ENCODE measurements at regions not wholly inside any gene's neighbourhood (a gene's known extent, or its start where the extent isn't known, plus 50 kb on each side); places are given as distances from the start of the nearest gene placed in this dataset.
A peak's percentile ranks its signal among the peaks of the same experiment; 100 is the strongest.

DNA sequence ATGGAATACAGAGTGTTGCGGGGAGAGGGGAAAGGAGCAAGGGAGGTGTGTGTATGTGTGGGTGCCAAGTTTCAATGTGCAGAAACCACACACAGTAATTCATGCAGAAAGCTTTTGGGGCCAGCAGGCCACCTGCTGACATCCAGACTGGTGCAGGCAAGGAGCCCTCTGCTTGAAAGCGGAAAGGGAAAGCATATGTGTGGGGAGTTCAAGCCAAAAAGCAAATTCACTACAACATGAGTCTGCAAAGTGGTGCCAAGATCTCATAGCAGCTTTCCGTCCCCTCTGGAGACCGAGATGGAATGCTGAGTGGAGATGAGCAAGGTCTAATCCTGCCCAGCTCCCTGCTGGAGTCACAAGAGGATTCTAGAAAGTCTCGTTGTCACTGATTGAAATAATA lies 159.7 kb upstream of the VLDLR start:
- 93 to 95% methylated on average over 5 of the region's 5 CpGs for WGBS, 2 experiments
- Histone ChIP-seq H3K4me1 (ENCODE audit: control insufficient read depth, insufficient read depth, low read length) (no peaks in the 10 kb centered on the region), H3K36me3 (ENCODE audit: control insufficient read depth, insufficient read depth, low read length) (no peaks in the 10 kb centered on the region), H3K27me3 (ENCODE audit: control insufficient read depth, insufficient read depth, low read length, poor library complexity, severe bottlenecking) (no peaks in the 10 kb centered on the region), H3K27ac (ENCODE audit: insufficient read depth, low read depth, low read length, poor library complexity, severe bottlenecking) (no peak overlapping the region), H3K9me3 (ENCODE audit: control insufficient read depth, low read length) (no peaks in the 10 kb centered on the region), H3K4me3 (ENCODE audit: insufficient read depth, low read depth, low read length) (no peak overlapping the region)

DNA sequence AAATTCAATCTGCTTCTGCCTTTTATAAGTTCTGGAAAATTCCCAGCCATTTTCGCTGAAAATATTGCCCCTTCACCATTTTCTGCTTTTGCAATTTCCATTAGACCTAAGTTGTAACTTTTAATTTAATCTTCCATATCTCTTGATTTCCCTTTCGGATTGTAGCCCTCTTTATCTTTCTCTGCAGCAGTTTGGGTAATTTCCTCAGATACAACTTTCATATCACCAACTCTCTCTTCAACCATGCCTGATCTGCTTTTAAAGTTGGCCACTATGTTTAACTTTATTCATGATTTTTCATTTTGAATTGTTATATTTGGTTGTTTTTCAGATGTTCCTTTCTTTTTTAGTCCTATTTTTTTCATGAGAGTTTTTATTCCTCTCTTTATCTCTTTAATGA lies 157.0 kb upstream of the VLDLR start:
- Histone ChIP-seq H3K9me3 (ENCODE audit: control insufficient read depth, low read length) (no peaks in the 10 kb centered on the region), H3K27ac (ENCODE audit: insufficient read depth, low read depth, low read length, poor library complexity, severe bottlenecking) (no peak overlapping the region), H3K4me3 (ENCODE audit: insufficient read depth, low read depth, low read length) (no peak overlapping the region), H3K36me3 (ENCODE audit: control insufficient read depth, insufficient read depth, low read length) (no peaks in the 10 kb centered on the region), H3K27me3 (ENCODE audit: control insufficient read depth, insufficient read depth, low read length, poor library complexity, severe bottlenecking) (no peaks in the 10 kb centered on the region), H3K4me1 (ENCODE audit: control insufficient read depth, insufficient read depth, low read length) (no peaks in the 10 kb centered on the region)
- WGBS, 2 experiments, result 92 to 97% methylated on average over 2 of the region's 2 CpGs

DNA sequence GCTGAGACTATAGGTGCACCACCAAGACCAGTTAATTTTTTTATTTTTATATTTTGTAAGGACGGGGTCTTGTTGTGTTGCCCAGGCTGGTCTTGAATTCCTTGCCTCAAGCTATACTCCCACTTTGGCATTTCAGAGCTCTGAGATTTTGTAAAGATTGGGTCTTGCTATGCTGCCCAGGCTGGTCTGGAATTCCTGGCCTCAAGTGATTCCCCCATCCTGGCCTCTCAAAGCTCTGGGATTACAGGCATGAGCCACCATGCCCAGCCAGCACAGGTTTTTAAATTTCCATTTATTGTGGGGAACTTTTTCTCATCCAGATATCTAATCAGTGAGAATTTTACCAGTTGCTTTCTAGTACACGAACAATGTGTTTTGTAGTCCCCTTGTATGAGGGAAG lies 156.1 kb upstream of the VLDLR start:
- Histone ChIP-seq H3K9me3 (ENCODE audit: control insufficient read depth, low read length) (no peaks in the 10 kb centered on the region), H3K27ac (ENCODE audit: insufficient read depth, low read depth, low read length, poor library complexity, severe bottlenecking) (no peak overlapping the region), H3K4me1 (ENCODE audit: control insufficient read depth, insufficient read depth, low read length) (no peaks in the 10 kb centered on the region), H3K4me3 (ENCODE audit: insufficient read depth, low read depth, low read length) (no peak overlapping the region), H3K36me3 (ENCODE audit: control insufficient read depth, insufficient read depth, low read length) (no peaks in the 10 kb centered on the region), H3K27me3 (ENCODE audit: control insufficient read depth, insufficient read depth, low read length, poor library complexity, severe bottlenecking) (no peaks in the 10 kb centered on the region)
- WGBS, 2 experiments, result 93 to 100% methylated on average over 2 of the region's 2 CpGs

DNA sequence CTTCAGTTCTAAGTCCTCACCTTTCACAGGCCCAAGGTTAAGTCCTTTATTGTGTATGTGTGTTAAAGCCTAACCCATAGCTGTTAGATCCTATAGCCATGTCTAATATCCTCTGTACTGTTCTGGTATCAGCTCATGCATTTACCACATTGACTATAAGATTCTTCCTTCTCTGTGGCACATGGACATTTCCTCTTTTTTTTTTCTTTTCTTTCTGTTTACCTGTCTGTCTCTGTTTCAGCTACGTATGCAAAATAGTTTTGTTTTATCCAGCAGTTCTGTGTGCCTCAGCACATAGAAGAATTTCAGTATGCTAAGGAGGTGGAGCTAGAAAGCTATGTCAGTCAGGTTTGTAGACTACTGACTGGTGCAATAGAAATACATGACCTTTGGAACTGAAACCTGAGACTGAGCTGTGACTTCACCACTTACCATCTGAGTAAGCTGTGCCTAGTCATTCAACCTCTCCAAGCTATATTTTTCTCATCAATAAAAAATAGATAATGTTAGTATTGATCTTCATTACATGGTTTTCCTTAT lies 155.6 kb upstream of the VLDLR start:
- Histone ChIP-seq H3K4me3 (ENCODE audit: insufficient read depth, low read depth, low read length) (no peak overlapping the region), H3K27me3 (ENCODE audit: control insufficient read depth, insufficient read depth, low read length, poor library complexity, severe bottlenecking) (no peaks in the 10 kb centered on the region), H3K27ac (ENCODE audit: insufficient read depth, low read depth, low read length, poor library complexity, severe bottlenecking) (no peak overlapping the region), H3K9me3 (ENCODE audit: control insufficient read depth, low read length) (no peaks in the 10 kb centered on the region), H3K4me1 (ENCODE audit: control insufficient read depth, insufficient read depth, low read length) (no peaks in the 10 kb centered on the region), H3K36me3 (ENCODE audit: control insufficient read depth, insufficient read depth, low read length) (no peaks in the 10 kb centered on the region)
- WGBS, 2 experiments, result 88 to 100% methylated on average over 1 of the region's 1 CpG

DNA sequence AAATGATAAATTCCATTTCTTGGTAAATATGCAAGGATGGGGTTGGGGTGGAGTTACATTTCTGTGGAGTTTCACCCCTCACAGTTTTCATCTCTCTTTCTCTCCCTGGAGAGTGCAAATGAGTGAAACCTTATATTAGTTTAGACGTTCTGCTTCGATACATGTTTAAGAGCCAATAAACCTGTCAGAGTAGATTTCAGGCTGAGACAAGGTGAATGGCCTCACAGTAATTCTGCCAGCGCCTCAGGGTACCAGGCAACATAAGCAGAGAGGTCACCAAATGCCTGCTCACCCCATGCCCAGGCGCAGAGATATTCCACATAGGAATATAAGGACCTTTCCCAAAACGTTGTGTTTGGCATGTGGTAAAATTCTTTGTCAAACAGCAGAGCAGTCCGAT lies 154.9 kb upstream of the VLDLR start:
- WGBS, 2 experiments, result 90 to 94% methylated on average over 6 of the region's 6 CpGs
- Histone ChIP-seq H3K27me3 (ENCODE audit: control insufficient read depth, insufficient read depth, low read length, poor library complexity, severe bottlenecking) (no peaks in the 10 kb centered on the region), H3K9me3 (ENCODE audit: control insufficient read depth, low read length) (no peaks in the 10 kb centered on the region), H3K36me3 (ENCODE audit: control insufficient read depth, insufficient read depth, low read length) (no peaks in the 10 kb centered on the region), H3K4me1 (ENCODE audit: control insufficient read depth, insufficient read depth, low read length) (no peaks in the 10 kb centered on the region), H3K4me3 (ENCODE audit: insufficient read depth, low read depth, low read length) (no peak overlapping the region), H3K27ac (ENCODE audit: insufficient read depth, low read depth, low read length, poor library complexity, severe bottlenecking) (no peak overlapping the region)

DNA sequence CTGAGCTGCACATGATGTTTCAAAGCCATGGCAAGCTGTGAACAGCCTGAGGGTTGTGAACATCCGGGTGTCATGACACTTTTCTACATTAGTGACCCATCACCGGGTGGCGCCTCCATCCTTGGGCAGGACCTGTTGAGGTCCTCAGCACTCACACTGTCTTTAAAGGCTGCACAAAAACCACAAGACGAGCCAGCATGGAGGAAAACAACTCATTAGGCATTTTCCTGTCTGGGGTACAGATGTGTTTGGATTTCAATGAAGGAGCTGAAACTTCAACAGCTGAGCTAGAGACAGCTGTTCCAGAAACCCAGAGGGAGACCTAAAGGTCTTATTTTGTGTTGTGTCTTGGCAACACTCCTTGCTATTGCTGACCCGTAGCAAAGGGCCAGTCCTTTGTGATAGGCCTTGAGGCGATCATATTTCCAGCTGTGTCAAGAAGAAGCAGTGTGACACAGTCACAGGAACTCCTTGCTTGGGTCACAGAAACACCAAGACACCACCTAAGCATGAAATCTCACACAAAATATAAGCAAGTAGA lies 151.8 kb upstream of the VLDLR start:
- 72 to 80% methylated on average over 6 of the region's 6 CpGs for WGBS, 2 experiments
- Histone ChIP-seq H3K4me3 (ENCODE audit: insufficient read depth, low read depth, low read length) (no peak overlapping the region), H3K4me1 (ENCODE audit: control insufficient read depth, insufficient read depth, low read length) (no peaks in the 10 kb centered on the region), H3K27me3 (ENCODE audit: control insufficient read depth, insufficient read depth, low read length, poor library complexity, severe bottlenecking) (no peaks in the 10 kb centered on the region), H3K36me3 (ENCODE audit: control insufficient read depth, insufficient read depth, low read length) (no peaks in the 10 kb centered on the region), H3K27ac (ENCODE audit: insufficient read depth, low read depth, low read length, poor library complexity, severe bottlenecking) (peak overlapping the region; percentile 16), H3K9me3 (ENCODE audit: control insufficient read depth, low read length) (no peaks in the 10 kb centered on the region)

DNA sequence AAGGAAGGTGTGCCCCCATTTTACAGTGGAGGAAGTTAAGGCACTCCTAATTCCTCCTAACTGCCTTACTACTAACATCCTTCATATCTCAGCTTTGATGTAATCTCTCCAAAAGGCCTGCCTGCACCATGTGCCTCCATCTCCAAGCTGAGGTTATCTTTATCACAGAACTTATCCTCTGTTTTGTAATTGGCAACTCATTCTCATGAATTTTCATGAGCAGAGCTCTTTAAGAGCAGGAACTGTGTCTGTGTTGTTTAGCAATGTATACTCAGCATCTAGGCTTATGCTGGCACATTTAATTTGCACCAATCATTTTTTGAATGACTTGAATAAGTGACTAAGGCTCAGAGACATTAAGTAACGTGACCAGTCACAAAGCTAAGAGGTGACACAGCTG lies 147.9 kb upstream of the VLDLR start:
- 91% methylated on average over 1 of the region's 1 CpG for WGBS, 2 experiments
- Histone ChIP-seq H3K27ac (ENCODE audit: insufficient read depth, low read depth, low read length, poor library complexity, severe bottlenecking) (no peak overlapping the region), H3K9me3 (ENCODE audit: control insufficient read depth, low read length) (no peaks in the 10 kb centered on the region), H3K4me3 (ENCODE audit: insufficient read depth, low read depth, low read length) (no peak overlapping the region), H3K36me3 (ENCODE audit: control insufficient read depth, insufficient read depth, low read length) (no peaks in the 10 kb centered on the region), H3K27me3 (ENCODE audit: control insufficient read depth, insufficient read depth, low read length, poor library complexity, severe bottlenecking) (no peaks in the 10 kb centered on the region), H3K4me1 (ENCODE audit: control insufficient read depth, insufficient read depth, low read length) (no peaks in the 10 kb centered on the region)

DNA sequence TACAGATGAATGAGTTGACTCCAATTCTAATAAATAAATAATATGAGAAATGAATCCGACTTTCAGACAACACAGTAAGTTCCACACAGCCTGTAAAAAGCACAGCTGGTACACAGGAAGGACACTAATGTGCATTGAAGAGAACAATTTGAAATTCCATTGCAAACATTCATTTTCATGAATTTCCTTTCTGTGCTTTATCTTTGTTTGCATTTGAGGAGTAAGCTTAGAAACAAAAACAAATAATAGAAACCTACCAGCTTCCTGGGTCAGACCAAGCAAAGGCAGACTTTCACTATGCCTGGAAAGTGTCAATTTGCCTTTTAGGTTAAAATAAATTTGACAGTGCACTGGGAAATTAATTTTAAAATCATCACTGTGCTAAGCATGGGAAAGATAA lies 143.8 kb upstream of the VLDLR start:
- H3K9me3 ChIP-seq (ENCODE audit: control insufficient read depth, low read length), result no peaks in the 10 kb centered on the region
- H3K4me1 ChIP-seq (ENCODE audit: control insufficient read depth, insufficient read depth, low read length), result no peaks in the 10 kb centered on the region
- H3K27me3 ChIP-seq (ENCODE audit: control insufficient read depth, insufficient read depth, low read length, poor library complexity, severe bottlenecking), result no peaks in the 10 kb centered on the region
- H3K27ac ChIP-seq (ENCODE audit: insufficient read depth, low read depth, low read length, poor library complexity, severe bottlenecking), result no peak overlapping the region
- H3K4me3 ChIP-seq (ENCODE audit: insufficient read depth, low read depth, low read length), result no peak overlapping the region
- no peaks in the 10 kb centered on the region for H3K36me3 ChIP-seq (ENCODE audit: control insufficient read depth, insufficient read depth, low read length)
- 60 to 100% methylated on average over 1 of the region's 1 CpG for WGBS, 2 experiments

DNA sequence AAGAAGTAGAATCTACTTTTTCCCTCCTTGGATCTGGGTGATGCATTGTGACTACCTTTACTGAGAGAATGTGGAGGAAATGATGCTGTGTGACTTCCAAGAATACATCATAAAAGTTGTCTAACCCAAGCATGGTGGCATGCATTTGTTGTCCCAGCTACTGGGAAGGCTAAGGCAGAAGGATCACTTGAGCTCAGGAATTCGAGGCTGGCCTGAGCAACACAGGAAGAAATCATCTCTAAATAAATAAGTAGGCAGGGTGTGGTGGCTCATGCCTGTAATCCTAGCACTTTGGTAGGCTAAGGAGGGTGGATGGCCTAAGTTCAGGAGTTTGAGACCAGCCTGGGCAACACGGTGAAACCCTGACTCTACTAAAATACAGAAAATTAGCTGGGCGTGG lies 143.2 kb upstream of the VLDLR start:
- Histone ChIP-seq H3K9me3 (ENCODE audit: control insufficient read depth, low read length) (no peaks in the 10 kb centered on the region), H3K4me3 (ENCODE audit: insufficient read depth, low read depth, low read length) (no peak overlapping the region), H3K27me3 (ENCODE audit: control insufficient read depth, insufficient read depth, low read length, poor library complexity, severe bottlenecking) (no peaks in the 10 kb centered on the region), H3K36me3 (ENCODE audit: control insufficient read depth, insufficient read depth, low read length) (no peaks in the 10 kb centered on the region), H3K27ac (ENCODE audit: insufficient read depth, low read depth, low read length, poor library complexity, severe bottlenecking) (no peak overlapping the region), H3K4me1 (ENCODE audit: control insufficient read depth, insufficient read depth, low read length) (no peaks in the 10 kb centered on the region)
- 93 to 96% methylated on average over 3 of the region's 3 CpGs for WGBS, 2 experiments

DNA sequence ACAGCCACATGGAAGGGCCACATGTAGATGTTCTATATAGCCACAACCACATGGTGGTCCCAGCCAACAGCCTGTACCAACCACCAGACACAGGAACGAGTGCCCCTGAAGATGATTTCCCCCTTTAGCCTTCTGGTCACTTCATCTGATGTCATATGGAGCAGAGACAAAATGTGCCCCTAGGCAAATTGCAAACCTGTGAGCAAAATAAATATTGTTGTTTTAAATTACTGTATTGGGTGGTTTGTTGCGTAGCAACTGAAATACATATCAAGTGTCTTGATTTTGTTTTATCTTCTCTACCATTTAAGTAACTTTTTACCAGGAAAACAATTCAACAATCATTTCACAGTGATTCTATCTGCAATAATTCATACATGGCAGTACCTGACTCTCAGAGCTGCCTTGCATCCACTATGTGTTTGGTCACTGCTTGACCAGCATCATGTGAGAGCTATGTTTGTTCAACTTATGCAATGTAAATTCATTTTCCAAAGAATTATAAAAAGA lies 142.5 kb upstream of the VLDLR start:
- Histone ChIP-seq H3K4me1 (ENCODE audit: control insufficient read depth, insufficient read depth, low read length) (no peaks in the 10 kb centered on the region), H3K4me3 (ENCODE audit: insufficient read depth, low read depth, low read length) (no peak overlapping the region), H3K9me3 (ENCODE audit: control insufficient read depth, low read length) (no peaks in the 10 kb centered on the region), H3K36me3 (ENCODE audit: control insufficient read depth, insufficient read depth, low read length) (no peaks in the 10 kb centered on the region), H3K27ac (ENCODE audit: insufficient read depth, low read depth, low read length, poor library complexity, severe bottlenecking) (no peak overlapping the region), H3K27me3 (ENCODE audit: control insufficient read depth, insufficient read depth, low read length, poor library complexity, severe bottlenecking) (no peaks in the 10 kb centered on the region)
- WGBS, 2 experiments, result 93 to 94% methylated on average over 1 to 2 of the region's 2 CpGs

Data from ectodermal cell (in vitro differentiated cells).